Left renal pelvis (tissue), 4 donors: ENCODE measurements at regions not wholly inside any gene's neighbourhood (a gene's known extent, or its start where the extent isn't known, plus 50 kb on each side); places are given as distances from the start of the nearest gene placed in this dataset.

Experiments used
- DNase-seq, 4 donors: peaks; one replicate each; pipeline ENCODE4 v3.0.0-alpha.2; 2013; ENCODE audit warnings: low read depth in 4 of 4, low spot score in 3 of 4

DNA sequence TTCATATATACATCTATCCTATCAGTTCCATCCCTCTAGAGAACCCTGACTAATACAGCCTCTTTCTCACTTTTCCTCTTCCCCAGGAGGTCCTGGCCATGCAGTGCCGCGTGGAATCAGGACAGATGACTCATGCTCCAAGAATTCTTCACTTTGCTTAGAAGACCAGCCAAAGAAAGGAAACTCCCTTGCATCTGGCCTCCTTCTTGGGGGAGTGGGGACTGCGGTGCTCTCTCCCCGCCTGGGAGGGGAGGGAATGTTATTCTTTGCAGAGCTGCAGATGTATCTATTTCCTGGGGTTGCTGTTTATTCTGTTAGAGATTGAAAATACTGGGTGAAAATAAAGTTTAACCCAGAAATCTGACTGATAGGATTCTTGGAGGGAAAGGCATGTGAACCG lies 111.5 kb upstream of the SH3BP4 start:
- DNase-seq = peak in 3 of 4 donors; percentile 58 to 87 (median 60)

DNA sequence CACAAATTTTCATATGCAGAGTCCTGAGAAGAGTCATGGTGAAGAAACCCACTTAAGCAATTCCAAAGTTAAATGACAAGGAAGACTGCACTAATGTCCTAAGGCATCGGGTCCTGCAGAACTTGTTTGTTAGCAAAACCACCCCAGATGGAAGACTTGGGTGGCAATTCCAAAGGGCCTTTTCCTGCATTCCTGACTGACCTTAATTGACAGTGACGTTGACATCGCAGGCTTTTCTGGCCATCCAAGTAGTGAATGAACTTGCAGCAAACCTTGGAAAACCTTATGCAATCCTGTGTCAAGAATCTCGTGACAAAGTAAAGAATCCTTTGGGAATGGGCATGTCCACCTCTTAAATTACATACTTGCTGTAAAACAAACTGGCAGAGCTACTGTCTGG lies 112.5 kb upstream of the SH3BP4 start:
- DNase-seq = no peak

DNA sequence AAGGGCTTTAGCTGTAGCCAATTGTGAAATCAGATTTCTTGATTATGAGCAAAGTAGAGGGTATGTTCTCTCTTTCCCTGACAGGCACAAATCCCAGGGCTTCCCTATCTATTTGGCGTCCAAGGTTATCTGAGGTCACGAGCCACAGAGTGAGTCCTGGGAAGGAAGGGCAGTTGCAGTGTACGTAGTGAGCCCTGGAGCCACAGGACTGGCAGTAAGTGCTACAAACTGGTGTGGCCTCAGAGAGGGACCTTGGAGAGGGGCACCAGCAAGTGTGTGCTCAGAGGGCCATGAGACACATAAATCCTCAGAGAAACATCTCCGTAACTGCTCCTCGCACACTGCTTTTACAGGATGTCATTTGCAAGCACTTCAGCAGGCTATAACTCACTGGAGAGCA lies 115.5 kb upstream of the SH3BP4 start:
- no peak for DNase-seq

DNA sequence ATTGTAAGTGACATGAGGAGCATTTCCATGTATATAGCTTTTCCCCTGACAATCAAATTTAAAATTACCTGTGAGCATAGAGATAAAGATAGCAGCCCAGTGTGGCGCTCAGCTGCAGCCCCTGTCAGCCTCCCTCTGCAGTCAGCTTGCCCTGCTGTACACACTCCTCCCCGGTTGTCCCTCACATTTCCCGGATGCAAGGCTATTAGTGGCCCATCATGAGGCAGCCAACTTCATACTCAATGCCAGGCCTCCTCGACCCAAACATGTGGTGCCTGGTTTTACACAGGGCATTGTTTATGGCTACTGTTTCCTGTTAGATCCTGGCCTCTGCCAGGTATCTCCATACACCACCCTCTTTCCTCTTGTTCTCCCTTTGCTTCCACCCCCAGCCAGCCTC lies 116.1 kb upstream of the SH3BP4 start:
- DNase-seq = no peak

DNA sequence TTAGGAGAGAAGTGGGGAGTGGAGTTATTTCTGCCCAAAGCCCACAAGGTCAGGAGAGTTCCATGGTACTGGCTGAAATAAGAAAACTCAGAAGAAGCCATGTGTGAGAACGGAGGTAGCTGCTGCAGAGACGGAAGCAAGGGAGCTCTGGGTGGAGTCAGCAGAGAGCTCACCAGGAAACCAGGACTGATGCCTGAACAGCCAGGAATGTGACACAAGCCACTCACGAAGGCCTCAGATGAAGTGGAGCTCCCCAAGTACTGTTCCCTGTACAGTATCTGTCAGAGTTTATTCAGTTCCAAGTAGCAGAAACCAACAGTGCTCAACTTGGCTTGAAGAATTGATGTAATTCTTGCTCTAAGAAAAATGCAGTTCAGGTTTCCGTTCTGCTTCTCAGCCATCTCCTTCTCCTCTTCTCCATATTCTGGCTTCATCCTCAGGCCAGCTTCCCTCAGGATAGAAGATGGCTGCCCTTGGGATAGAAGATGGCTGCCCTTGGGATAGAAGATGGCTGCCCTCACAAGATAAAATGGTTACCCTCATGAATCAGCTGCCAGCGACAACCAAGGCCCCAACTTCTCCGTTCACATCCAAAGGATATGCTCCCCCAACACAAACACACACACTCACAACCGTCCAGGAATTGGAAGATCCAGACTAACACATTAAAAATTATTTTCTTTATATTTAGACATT lies 117.4 kb upstream of the SH3BP4 start:
- no peak for DNase-seq

DNA sequence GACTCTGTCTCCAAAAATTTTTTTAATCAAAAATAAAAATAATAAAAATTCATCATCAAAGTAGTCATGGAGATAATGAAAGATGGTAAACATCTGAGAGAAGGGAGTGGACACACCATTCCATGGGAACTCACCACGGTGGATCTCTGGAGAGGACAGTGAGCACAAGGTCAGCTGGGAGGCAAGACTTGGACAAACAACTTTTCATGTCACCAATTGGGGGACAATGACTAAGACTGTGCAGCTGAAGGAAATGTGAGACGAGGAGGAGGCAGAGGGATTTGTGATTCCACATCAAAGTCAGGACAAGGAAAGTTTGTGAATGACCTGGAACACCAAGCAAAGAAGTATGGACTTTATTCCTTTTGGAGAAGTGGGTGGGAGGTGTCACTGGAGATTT lies 121.0 kb upstream of the SH3BP4 start:
- DNase-seq = no peak

DNA sequence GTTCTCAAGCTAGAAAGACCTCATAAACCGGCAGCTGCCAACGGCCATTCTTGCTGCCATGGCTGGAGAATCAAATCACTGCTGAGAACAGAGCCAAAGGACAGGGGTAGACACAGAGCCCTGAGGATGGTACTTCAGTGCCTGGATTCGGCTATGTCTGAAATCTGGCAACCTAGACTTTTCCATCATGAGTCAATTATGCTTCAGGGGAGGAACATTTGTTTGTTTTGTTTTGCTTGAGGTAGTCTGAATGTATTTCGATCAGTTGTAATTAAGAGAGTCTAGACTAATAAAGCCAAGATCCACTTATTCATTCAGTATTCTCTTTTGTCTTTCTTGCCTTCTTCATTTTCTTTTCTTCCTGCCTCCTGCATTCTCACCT lies 122.8 kb upstream of the SH3BP4 start:
- DNase-seq = no peak

DNA sequence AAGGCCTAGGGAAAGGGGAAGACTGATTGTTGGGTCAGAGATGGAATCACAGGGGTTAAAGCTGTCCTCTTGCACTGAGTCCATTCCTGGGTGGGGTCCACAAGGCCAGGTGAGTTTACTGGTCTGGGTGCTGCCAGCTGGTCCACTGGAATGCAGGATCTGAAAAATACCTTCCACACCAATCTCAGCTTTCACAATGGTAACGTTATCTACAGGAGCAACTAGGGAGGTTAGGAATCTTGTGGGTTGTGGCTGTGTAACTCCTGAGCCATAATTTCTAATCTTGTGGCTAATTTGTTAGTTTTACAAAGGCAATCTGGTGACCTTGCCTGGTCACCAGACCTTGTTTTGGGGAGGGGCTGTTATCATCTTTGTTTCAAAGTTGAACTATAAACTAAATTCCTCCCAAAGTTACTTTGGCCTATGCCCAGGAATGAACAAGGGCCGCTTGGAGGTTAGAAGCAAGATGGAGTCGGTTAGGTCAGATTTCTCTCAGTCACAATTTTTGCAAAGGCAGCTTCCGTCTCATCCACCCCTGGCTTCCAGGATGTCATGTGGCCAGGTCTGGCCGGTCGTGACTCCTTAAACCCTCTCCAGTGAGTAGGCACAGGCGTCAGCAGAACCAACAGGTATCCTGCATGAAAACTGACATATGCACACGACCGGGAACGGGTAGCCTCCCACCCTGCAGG lies 123.3 kb upstream of the SH3BP4 start:
- DNase-seq = no peak

DNA sequence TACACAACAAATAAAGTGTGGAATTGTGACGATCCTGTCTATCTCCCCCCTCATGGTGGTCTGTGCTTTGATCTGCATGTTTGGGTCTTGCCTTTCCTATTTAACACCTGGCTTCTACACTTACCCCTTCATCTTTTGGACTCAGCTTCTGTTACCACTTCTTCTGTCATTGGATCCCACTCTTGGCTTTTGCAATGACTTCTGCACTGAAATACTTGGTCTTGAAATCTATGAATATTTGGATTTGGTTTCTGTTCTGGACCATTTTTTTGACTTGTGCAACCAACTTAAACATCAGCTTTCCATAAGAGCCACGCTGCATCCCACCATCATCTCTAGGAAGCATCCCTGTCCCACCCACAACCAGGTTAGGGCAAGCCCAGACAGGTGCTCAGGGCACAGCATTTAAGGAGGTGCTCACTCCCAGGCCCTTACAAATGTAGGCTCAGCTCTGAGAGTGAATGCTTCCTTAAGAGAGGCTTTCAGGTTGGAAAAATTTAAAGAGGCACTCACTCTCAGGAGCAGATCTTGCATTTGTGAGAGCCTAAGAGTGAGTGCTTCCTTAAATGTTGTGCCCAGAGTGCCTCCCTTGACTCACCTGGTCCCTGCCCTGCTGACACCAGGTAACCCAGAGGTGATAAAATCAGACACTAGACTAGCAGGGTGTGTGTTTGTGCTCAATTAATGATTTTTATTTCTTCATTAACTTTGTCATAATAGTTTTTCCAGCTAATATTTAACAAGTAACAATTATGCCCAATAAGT lies 124.5 kb upstream of the SH3BP4 start:
- DNase-seq = no peak

DNA sequence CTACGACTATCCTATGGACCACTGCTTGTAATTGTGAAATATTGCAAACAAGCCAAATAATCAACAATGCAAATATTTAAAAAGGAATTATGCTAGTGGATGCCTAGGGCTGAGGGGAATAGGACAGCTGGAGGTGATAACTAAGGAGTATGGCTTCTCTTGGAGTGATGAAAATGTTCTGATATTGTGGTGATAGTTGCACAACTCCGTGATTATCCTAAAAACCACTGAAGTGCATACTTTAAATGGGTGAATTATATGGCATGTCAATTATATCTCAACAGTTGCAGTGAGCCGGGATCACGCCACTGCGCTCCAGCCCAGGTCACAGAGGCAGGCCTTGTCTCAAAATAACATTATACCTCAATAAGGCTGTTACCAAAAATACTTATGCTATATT lies 125.1 kb upstream of the SH3BP4 start:
- no peak for DNase-seq

DNA sequence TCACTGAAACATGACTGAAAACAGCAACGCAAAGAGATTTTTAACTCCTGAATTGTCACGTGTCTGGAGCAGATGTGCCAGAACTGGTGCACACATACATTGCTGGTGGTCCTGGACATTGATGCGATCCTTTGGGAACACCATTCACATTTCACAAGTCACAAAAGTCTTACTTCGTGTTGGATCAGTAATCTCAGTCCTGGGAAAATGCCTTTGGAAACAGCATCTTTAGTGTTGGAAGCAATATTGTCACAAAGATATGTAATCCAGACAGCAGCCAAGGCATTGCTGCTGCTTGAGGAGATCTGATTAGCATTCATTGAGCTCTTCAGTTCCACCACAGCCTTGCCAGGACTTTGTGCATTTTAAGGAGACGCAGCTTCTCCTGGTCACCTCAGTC lies 126.2 kb upstream of the SH3BP4 start:
- DNase-seq = no peak

DNA sequence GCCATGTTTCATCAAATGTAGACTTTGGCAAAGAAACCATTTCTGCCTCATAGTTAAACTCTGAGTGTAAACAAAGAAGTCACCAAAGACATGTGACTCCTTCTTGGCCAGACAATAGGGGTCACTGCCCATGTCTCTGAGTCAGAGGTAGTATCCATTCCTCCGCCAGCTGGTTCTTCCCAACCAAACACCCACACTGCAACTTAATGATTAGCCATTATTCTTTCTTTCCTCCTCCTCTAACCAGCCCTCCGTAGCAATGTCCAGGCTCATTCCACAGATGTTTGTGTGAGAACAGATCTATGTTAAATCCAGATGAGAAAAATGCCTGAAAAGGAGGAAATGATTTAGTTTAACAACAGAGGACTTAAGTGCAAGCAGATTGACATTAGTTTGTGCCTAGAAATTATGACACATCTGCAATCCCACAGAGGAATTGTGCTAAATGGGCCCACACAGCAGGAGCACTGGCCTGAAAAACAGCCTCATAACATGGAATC lies 127.9 kb upstream of the SH3BP4 start:
- peak; percentile 53 to 75 (median 56) for DNase-seq

DNA sequence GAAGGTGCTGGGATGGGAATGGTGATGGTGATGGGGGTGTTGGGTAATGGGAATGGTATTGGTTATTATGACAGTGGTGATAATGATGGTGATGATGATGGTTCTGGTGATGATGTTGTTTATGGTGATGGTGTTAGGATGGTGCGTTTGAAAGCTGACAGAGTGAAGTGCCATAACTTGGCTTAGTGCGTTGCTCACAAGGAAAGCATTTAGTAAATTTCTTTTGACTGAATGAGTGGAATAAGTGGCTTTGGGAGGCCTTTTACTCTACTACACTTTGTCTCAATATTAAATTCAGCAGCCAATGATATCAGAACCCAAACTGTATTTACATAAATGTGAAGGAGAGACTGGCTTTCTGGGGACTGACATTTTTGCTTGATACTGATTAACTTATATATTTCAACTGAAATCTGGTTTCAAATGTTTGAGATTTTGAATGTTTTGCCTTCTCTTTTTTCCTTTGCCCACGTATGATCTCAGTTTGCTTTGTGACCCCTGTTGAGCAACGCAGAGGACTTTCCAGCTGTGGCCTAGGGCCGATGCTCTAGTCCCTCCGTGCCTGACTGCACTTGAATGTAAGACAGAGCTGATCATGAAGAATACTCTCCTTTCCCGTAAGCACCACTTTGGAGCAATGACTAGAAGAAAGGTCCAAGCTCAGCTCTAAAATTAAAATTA lies 128.5 kb upstream of the SH3BP4 start:
- peak in 1 of 4 donors; percentile 29 for DNase-seq

DNA sequence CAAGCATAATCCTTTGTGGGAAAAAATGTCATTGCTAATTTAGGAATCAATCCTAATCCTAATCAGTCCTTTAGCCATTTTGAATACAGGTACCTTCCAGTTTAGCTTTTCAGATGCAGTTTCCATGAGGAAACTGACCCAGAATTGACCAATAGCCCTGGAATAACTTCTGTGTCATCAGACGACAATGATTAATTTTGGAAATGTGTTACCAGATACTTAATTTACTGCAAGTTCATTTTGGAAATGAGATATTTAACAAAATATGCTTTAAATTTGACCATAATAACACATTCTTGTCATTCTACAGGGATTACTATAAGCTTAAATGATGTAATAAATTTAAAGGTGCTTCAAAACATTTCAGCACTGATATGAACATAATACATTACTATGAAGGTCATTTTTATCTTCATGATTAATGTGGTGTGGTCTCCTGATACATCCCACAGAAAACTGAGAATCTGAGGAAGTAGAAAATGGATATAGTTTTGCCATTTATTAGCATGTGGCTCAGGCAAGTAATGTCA lies 129.8 kb upstream of the SH3BP4 start:
- no peak for DNase-seq

DNA sequence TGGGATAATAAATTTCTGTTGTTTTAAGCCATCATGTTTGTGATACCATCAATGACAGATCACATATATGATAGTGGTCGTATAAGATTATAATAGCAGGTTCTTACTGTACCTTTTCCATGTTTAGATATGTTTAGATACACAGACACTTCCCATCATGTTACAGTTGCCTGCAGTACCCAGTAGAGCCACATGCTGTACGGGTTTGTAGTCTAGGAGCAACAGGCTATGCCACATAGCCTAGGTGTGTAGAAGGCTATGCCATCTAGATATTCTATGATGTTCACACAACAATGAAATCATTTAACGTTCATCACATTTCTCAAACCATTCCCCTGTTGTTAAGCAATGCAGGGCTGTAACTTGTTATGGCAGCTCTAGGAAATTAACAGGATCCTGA lies 132.9 kb upstream of the SH3BP4 start:
- no peak for DNase-seq

DNA sequence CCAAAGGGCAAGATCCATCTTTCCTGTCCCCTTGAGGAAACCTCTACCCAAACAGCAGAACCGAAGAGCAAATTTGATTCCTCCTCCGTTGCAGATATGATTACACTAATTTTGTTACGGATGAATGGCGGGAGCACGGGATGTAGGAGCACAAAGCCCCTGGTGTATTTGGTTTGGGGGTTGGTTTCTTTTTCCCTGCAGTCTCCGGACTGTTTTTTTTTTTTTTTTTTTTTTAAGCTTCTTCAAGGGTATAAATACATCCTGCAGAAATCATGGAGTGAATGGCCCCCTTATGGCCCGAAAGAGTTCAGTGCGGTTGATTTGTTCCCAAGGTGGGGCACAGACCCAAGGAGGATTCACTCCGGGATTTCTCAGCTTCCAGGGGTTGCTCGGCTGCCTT lies 135.3 kb upstream of the SH3BP4 start:
- DNase-seq = no peak

DNA sequence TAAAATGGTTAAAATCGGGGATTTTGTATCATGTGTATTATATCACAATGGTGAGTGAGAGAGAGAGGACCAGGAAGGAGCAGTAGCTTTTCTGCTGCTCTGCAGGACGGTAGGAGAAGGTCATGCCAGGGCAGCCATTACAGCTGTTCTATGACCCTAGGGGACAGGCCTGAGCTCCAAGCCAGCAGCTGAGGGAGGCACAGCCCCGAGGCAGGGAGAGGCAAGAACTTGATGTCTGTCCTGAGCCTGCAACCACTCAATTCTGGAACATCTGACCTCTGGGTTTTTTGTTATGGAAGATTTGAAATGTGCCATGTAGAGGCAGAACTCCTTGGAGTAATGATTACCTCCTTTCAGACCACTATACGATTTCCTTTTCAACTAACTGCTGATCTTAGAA lies 135.8 kb upstream of the SH3BP4 start:
- no peak for DNase-seq

DNA sequence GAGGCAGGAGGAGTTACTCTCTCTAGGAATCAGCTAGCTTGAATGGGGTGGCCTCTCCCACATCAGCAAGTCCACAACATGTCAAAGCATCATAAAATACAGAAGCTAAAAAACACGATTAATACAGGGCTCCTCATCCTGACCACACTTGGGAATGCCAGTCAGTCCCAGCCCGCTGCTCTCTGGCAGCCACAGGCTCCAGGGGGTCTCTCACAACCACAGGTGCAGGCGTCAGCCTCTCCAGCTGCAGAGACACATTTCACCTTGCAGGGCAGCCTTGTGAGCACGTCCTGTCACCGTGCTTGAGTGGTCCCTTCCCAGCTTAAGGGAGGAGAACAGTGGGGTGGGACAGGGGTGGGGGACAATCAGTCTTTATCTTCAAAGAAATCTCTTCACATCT lies 137.4 kb upstream of the SH3BP4 start:
- no peak for DNase-seq

DNA sequence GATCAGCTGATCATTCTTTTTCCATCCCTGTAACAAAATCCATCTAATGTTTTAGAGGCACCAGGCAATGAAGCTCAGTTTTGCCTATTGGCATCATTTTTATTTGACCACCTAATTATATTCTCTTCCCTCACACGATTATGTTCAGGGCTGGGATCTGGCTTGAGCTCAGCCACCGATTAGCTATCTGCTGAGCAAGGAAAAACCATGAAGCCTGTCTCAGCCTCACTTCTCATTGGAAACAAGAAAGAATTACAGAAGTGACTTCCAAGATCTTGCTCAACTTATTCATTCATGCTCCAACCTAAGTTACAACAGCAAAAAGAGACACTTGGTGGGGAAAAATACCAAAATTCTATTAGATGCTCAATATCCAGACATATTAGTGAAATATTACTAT lies 139.0 kb upstream of the SH3BP4 start:
- DNase-seq = no peak

DNA sequence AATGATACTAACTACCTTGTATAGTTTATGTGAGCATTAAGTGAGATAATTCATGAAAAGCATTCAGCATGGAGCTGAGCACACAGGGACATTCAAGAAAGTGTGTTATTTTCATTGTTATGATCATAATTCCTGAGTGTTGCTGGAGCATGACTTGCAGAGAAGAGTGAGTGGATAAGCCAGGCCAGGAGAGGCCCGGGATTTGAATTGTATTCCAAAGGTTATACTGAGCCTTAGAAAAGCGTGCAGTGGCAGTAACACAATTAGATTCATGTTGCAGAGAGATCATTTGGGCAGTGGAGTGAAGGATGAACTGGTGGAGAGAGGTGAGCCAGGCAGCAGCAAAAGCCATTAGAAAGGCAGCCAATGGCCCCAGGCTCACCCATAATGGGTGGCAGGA lies 142.9 kb upstream of the SH3BP4 start:
- no peak for DNase-seq

DNA sequence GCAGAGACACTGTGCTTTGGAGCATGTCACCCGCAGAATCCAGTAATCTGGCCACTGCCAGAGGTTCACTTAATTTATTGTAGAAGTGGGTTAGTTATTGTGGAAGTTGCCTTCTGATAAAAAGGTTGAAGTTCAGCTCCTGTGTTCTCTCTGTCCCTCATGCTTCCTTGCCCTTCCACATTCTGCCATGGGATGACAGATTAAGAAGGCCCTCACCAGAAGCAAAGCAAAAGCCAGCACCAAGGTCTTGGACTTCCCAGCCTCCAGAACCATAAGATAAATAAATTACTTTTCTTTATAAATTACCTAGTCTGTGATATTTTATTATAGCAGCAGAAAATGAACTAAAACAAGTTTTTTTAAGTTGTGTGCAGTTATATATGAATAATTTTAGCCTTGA lies 145.0 kb upstream of the SH3BP4 start:
- no peak for DNase-seq
